Endothelial cell of umbilical vein (primary cell): ENCODE measurements at regions not wholly inside any gene's neighbourhood (a gene's known extent, or its start where the extent isn't known, plus 50 kb on each side); places are given as distances from the start of the nearest gene placed in this dataset.

Experiments
- BruUV-seq: library from RNA; stranded (reverse); fragments of 400-500 nt; replicated peaks from 2 replicates; lab custom pipeline; 2021; lab: Mats Ljungman, UMichigan
- CTCF ChIA-PET: fragments of 300-600, 350-600 bp; sonication (Branson Sonifier 250); formaldehyde crosslinking; loops from one replicate; lab custom pipeline; 2021; ENCODE audit warnings: antibody characterized with exemption, inconsistent platforms; lab: Charles Lee
- POLR2A ChIA-PET: fragments of 300-600, 350-600 bp; sonication (Branson Sonifier 250); formaldehyde crosslinking; loops from one replicate; lab custom pipeline; 2021; ENCODE audit warnings: antibody characterized with exemption, inconsistent platforms; lab: Charles Lee
- DNase-seq: peaks from one replicate; pipeline ENCODE4 v3.0.0-alpha.2; 2011; ENCODE audit warnings: low read depth, low spot score
- FAIRE-seq: peaks from 2 replicates; lab custom pipeline; 2011; peaks lifted over from hg19 to GRCh38; lab: Jason Lieb, UNC
- H2AFZ ChIP-seq: 2 replicates; pipeline ENCODE4 v1.6.0; 2012; ENCODE audit warnings: low read depth, low read length, control low read depth, inconsistent platforms
- H3K27ac ChIP-seq: 2 replicates; pipeline ENCODE4 v1.5.1; 2011; ENCODE audit warnings: low read depth, mild to moderate bottlenecking, control low read depth, low read length, moderate library complexity; ENCODE audit not compliant: insufficient read depth
- H3K27me3 ChIP-seq, 2 experiments: 2 replicates each; pipeline versions ENCODE4 v1.6.0 to v1.6.1; 2011; ENCODE audit warnings: low read length in 2 of 2, mixed read lengths in 1 of 2; ENCODE audit not compliant: control insufficient read depth in 2 of 2, insufficient read depth in 2 of 2
- H3K36me3 ChIP-seq, 2 experiments: 2 replicates in 1 of 2; 3 replicates in 1 of 2; pipeline ENCODE4 v1.5.1; 2011; ENCODE audit warnings: low read length in 2 of 2, mild to moderate bottlenecking in 1 of 2, moderate library complexity in 1 of 2; ENCODE audit not compliant: control insufficient read depth in 2 of 2, insufficient read depth in 2 of 2; ENCODE audit errors: extremely low read depth in 1 of 2
- H3K4me1 ChIP-seq: 3 replicates; pipeline ENCODE4 v1.5.1; 2011; ENCODE audit warnings: mild to moderate bottlenecking, low read length; ENCODE audit not compliant: control insufficient read depth, insufficient read depth; ENCODE audit errors: extremely low read depth
- H3K4me2 ChIP-seq: 2 replicates; pipeline ENCODE4 v1.6.1; 2011; ENCODE audit warnings: low read length, control low read depth, mixed read lengths; ENCODE audit not compliant: insufficient read depth
- H3K4me3 ChIP-seq, 3 experiments: fragments of 200-600 bp in 1 of 3; sonication (generic), shearing (Covaris generic) in 1 of 3; replicated peaks in 1 of 3; 2 replicates each; pipeline ENCODE4 v1.5.1; 2011 to 2016; ENCODE audit warnings: control low read depth in 3 of 3, low read length in 3 of 3, mild to moderate bottlenecking in 2 of 3, inconsistent platforms in 1 of 3, low read depth in 1 of 3, moderate library complexity in 1 of 3; ENCODE audit not compliant: insufficient read depth in 1 of 3
- H3K79me2 ChIP-seq: 2 replicates; pipeline ENCODE4 v1.6.0; 2012; ENCODE audit warnings: low read length, inconsistent platforms; ENCODE audit not compliant: control insufficient read depth, insufficient read depth
- H3K9ac ChIP-seq: replicated peaks from 2 replicates; pipeline ENCODE3; 2011; ENCODE audit warnings: low read length, control low read depth; ENCODE audit not compliant: insufficient read depth; ENCODE audit errors: extremely low read depth
- H3K9me1 ChIP-seq: replicated peaks from 3 replicates; pipeline ENCODE4 v1.6.0; 2011; ENCODE audit warnings: mild to moderate bottlenecking, low read length; ENCODE audit not compliant: control insufficient read depth, insufficient read depth; ENCODE audit errors: extremely low read depth
- H3K9me3 ChIP-seq: replicated peaks from 2 replicates; pipeline ENCODE4 v1.5.1; 2012; ENCODE audit warnings: low read length, inconsistent platforms; ENCODE audit not compliant: control insufficient read depth, insufficient read depth
- H4K20me1 ChIP-seq: replicated peaks from 2 replicates; pipeline ENCODE3; 2011; ENCODE audit warnings: mild to moderate bottlenecking, low read length; ENCODE audit not compliant: control insufficient read depth, insufficient read depth; ENCODE audit errors: extremely low read depth
- EZH2 ChIP-seq: IDR thresholded peaks from 2 replicates; pipeline ENCODE4 v1.6.1; 2012; ENCODE audit warnings: borderline replicate concordance, low read depth, mild to moderate bottlenecking, moderate library complexity, low read length, inconsistent platforms; ENCODE audit not compliant: severe bottlenecking
- FOS ChIP-seq: IDR thresholded peaks from 2 replicates; pipeline ENCODE4 v1.6.1; 2011; ENCODE audit warnings: mild to moderate bottlenecking, low read length, moderate library complexity, borderline replicate concordance; ENCODE audit not compliant: insufficient read depth
- MAX ChIP-seq: IDR thresholded peaks from 2 replicates; pipeline ENCODE4 v1.6.1; 2011; ENCODE audit not compliant: insufficient read depth, insufficient read length
- MYC ChIP-seq: IDR thresholded peaks from one replicate; pipeline ENCODE4 v1.6.1; 2011; ENCODE audit warnings: mild to moderate bottlenecking, low read depth, low read length
- POLR2A ChIP-seq: IDR thresholded peaks from 2 replicates; pipeline ENCODE4 v1.6.1; 2012; ENCODE audit warnings: low read depth, mild to moderate bottlenecking, control low read depth, low read length
- POLR2AphosphoS5 ChIP-seq: IDR thresholded peaks from 2 replicates; pipeline ENCODE4 v1.6.1; 2012; ENCODE audit warnings: low read depth, mild to moderate bottlenecking, control low read depth, low read length, moderate library complexity; ENCODE audit not compliant: insufficient read depth
- dilution Hi-C: fragments of 300-500 bp; cut with MboI; formaldehyde crosslinking; loops from one replicate; pipeline ENCODE4 v1.15.0; 2019; ENCODE audit warnings: low sequenced_read_pairs; ENCODE audit not compliant: extremely low pct_ligation_motif_present
- intact Hi-C: fragments of 100-400 bp; cut with micrococcal nuclease; formaldehyde crosslinking; loops from one replicate; pipeline ENCODE4 v1.10.0; 2022

- Histone ChIP-seq H4K20me1 (no peaks in the 10 kb centered on the region), H3K4me2 (no peak overlapping the region), H3K4me3 (no peak overlapping the region), H3K4me1 (no peaks in the 10 kb centered on the region), H3K36me3 (no peaks in the 10 kb centered on the region), H2AFZ (no peak overlapping the region), H3K27ac (no peak overlapping the region), H3K9ac (no peak overlapping the region), H3K27me3 (peaks cover 0 to 3% of the 10 kb centered on the region in 2 experiments), H3K79me2 (no peaks in the 10 kb centered on the region), H3K9me1 (no peaks in the 10 kb centered on the region), H3K9me3 (no peaks in the 10 kb centered on the region)
- dilution Hi-C loops (no loop called here), intact Hi-C loops (no loop called here)
- POLR2A ChIA-PET: interaction anchor here (0.6 kb wide), 1 partner anchor 1347 kb away, joined by 3 read pairs; no protein-coding TSS in a partner anchor
- TF ChIP-seq POLR2A: no peak
- no peak for TF ChIP-seq FOS
- DNase-seq: no peak
- CTCF ChIA-PET: no interaction called here
- no TSS peak for BruUV-seq
- no peak for FAIRE-seq
Observed at GRCh38 chr9:26067608-26068007, 389.4 kb upstream of the TUSC1 start.

- H3K9me1 ChIP-seq: no peaks in the 10 kb centered on the region
- ChIA-PET POLR2A (no interaction called here), CTCF (interaction anchor here (0.8 to 1.2 kb wide), 3 partner anchors 24 to 260 kb away, joined by 3 read pairs; no protein-coding TSS in a partner anchor)
- no peak overlapping the region for H2AFZ ChIP-seq
- H3K9me3 ChIP-seq: no peaks in the 10 kb centered on the region
- dilution Hi-C loops (no loop called here), intact Hi-C loops (no loop called here)
- H3K4me3 ChIP-seq: no peak overlapping the region
- BruUV-seq: no TSS peak
- no peaks in the 10 kb centered on the region for H3K4me1 ChIP-seq
- H3K79me2 ChIP-seq: no peaks in the 10 kb centered on the region
- no peak overlapping the region for H3K9ac ChIP-seq
- DNase-seq (no peak), FAIRE-seq (no peak)
- H3K27ac ChIP-seq: no peak overlapping the region
- no peaks in the 10 kb centered on the region for H4K20me1 ChIP-seq
- H3K4me2 ChIP-seq: no peak overlapping the region
- no peaks in the 10 kb centered on the region for H3K36me3 ChIP-seq
- TF ChIP-seq FOS (no peak), MAX (no peak), EZH2 (no peak), POLR2AphosphoS5 (no peak), MYC (no peak)
- peaks cover 0 to 3% of the 10 kb centered on the region in 2 experiments for H3K27me3 ChIP-seq
Observed at GRCh38 chr9:26066237-26066636, 388.0 kb upstream of the TUSC1 start.
